AG08395 (cell line): ENCODE measurements at regions not wholly inside any gene's neighbourhood (a gene's known extent, or its start where the extent isn't known, plus 50 kb on each side); places are given as distances from the start of the nearest gene placed in this dataset.

Experiments used
- DNase-seq: peaks from one replicate; pipeline ENCODE4 v3.0.0; 2012; ENCODE audit warnings: mixed read lengths, low spot score

GRCh38 chr9:11928871-11929321, 764.3 kb upstream of the TYRP1 start:
- DNase-seq = no peak

GRCh38 chr9:11931109-11931508, 762.1 kb upstream of the TYRP1 start:
- DNase-seq = no peak

- DNase-seq = no peak
These were observed 761.4 kb upstream of the TYRP1 start for GRCh38 chr9:11931751-11932150.

- peak; percentile 17 for DNase-seq
These were observed 759.3 kb upstream of the TYRP1 start for GRCh38 chr9:11933926-11934325.

GRCh38 chr9:11946531-11946930, 746.7 kb upstream of the TYRP1 start:
- DNase-seq = no peak

GRCh38 chr9:11962327-11962726, 730.9 kb upstream of the TYRP1 start:
- DNase-seq = no peak

- no peak for DNase-seq
These were observed 726.4 kb upstream of the TYRP1 start for GRCh38 chr9:11966786-11967185.

- DNase-seq = no peak
These were observed 724.6 kb upstream of the TYRP1 start for GRCh38 chr9:11968631-11969030.

- DNase-seq = no peak
These were observed 720.2 kb upstream of the TYRP1 start for GRCh38 chr9:11973011-11973410.

GRCh38 chr9:11973511-11973910, 719.7 kb upstream of the TYRP1 start:
- no peak for DNase-seq

GRCh38 chr9:11992866-11993265, 700.3 kb upstream of the TYRP1 start:
- DNase-seq = no peak

GRCh38 chr9:12014488-12014887, 678.7 kb upstream of the TYRP1 start:
- no peak for DNase-seq

GRCh38 chr9:12054235-12054634, 639.0 kb upstream of the TYRP1 start:
- DNase-seq = no peak

GRCh38 chr9:12056874-12057273, 636.3 kb upstream of the TYRP1 start:
- no peak for DNase-seq

GRCh38 chr9:12060067-12060466, 633.1 kb upstream of the TYRP1 start:
- DNase-seq = no peak

- DNase-seq = no peak
These were observed 632.4 kb upstream of the TYRP1 start for GRCh38 chr9:12060811-12061210.

GRCh38 chr9:12065050-12065449, 628.1 kb upstream of the TYRP1 start:
- DNase-seq = no peak

GRCh38 chr9:12065686-12066085, 627.5 kb upstream of the TYRP1 start:
- no peak for DNase-seq

- no peak for DNase-seq
These were observed 626.6 kb upstream of the TYRP1 start for GRCh38 chr9:12066455-12067035.

- DNase-seq = no peak
These were observed 623.8 kb upstream of the TYRP1 start for GRCh38 chr9:12069366-12069765.

- DNase-seq = no peak
These were observed 607.8 kb upstream of the TYRP1 start for GRCh38 chr9:12085399-12085798.

GRCh38 chr9:12091865-12092527, 601.2 kb upstream of the TYRP1 start:
- no peak for DNase-seq

GRCh38 chr9:12094046-12094445, 599.1 kb upstream of the TYRP1 start:
- DNase-seq = no peak

GRCh38 chr9:12095931-12096330, 597.3 kb upstream of the TYRP1 start:
- no peak for DNase-seq
